ENCODE measurements at regions not wholly inside any gene's neighbourhood (a gene's known extent, or its start where the extent isn't known, plus 50 kb on each side); places are given as distances from the start of the nearest gene placed in this dataset.

DNA sequence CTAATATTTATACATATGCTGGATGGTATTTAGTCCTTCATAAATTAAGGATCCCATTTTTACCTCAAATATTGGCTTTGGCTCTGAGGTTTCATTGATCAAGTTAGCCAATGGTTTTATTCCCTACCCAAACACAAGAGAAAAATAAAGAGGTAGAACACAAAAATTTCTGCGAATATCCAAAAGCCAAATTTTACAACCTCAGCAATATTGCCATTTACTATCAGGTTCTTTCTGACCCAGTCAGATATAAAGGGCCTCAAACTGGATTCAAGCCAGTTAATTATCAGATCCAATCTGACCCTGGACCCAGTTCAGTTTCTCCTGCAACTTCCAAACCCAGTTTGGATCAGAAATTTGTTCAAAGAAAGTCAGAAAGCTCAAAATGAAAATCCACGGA is 998.1 kb downstream of the SI start:
- TF ChIP-seq, protein P1, sequence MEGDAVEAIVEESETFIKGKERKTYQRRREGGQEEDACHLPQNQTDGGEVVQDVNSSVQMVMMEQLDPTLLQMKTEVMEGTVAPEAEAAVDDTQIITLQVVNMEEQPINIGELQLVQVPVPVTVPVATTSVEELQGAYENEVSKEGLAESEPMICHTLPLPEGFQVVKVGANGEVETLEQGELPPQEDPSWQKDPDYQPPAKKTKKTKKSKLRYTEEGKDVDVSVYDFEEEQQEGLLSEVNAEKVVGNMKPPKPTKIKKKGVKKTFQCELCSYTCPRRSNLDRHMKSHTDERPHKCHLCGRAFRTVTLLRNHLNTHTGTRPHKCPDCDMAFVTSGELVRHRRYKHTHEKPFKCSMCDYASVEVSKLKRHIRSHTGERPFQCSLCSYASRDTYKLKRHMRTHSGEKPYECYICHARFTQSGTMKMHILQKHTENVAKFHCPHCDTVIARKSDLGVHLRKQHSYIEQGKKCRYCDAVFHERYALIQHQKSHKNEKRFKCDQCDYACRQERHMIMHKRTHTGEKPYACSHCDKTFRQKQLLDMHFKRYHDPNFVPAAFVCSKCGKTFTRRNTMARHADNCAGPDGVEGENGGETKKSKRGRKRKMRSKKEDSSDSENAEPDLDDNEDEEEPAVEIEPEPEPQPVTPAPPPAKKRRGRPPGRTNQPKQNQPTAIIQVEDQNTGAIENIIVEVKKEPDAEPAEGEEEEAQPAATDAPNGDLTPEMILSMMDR (IDR thresholded peaks at IDR 0.05) = no peak
- no peak for TF ChIP-seq ZFX (IDR thresholded peaks at IDR 0.05; ENCODE audit: borderline replicate concordance)
